Activated naive CD4-positive, alpha-beta T cell treated with anti-CD3 and anti-CD28 coated beads for 36 hours (primary cell): ENCODE measurements at regions not wholly inside any gene's neighbourhood (a gene's known extent, or its start where the extent isn't known, plus 50 kb on each side); places are given as distances from the start of the nearest gene placed in this dataset.

ENCODE experiments used
- CTCF ChIA-PET: fragments of 350-600 bp; sonication (Branson Sonifier 250); formaldehyde crosslinking; loops from one replicate; lab custom pipeline; 2021; ENCODE audit warnings: antibody characterized with exemption; lab: Charles Lee
- DNase-seq: peaks from one replicate; pipeline ENCODE4 v3.0.0-alpha.2; 2020
- H3K27ac Mint-ChIP-seq: one replicate; pipeline ENCODE4 v1.8.0; 2021; ENCODE audit warnings: mild to moderate bottlenecking, mixed read lengths
- H3K27me3 Mint-ChIP-seq: one replicate; pipeline ENCODE4 v1.8.0; 2021; ENCODE audit warnings: low read depth, mixed read lengths
- H3K36me3 Mint-ChIP-seq: one replicate; pipeline ENCODE4 v1.8.0; 2021; ENCODE audit warnings: low read depth, mixed read lengths
- H3K4me1 Mint-ChIP-seq: one replicate; pipeline ENCODE4 v1.8.0; 2021; ENCODE audit warnings: low read depth, mixed read lengths
- H3K4me3 Mint-ChIP-seq: one replicate; pipeline ENCODE4 v1.8.0; 2021; ENCODE audit warnings: mild to moderate bottlenecking, moderate library complexity, mixed read lengths
- H3K9me3 Mint-ChIP-seq: one replicate; pipeline ENCODE4 v1.8.0; 2021; ENCODE audit warnings: mixed read lengths
- intact Hi-C: fragments of 100-400 bp; cut with micrococcal nuclease; formaldehyde crosslinking; loops from one replicate; pipeline ENCODE4 v1.15.1; 2023

GRCh38 chr2:52821631-52822030 is 946.0 kb upstream of the CHAC2 start:
- no peaks in the 10 kb centered on the region for H3K9me3 Mint-ChIP-seq
- CTCF ChIA-PET = no interaction called here
- H3K4me3 Mint-ChIP-seq = no peak overlapping the region

GRCh38 chr2:52818958-52819357 is 948.6 kb upstream of the CHAC2 start:
- no peaks in the 10 kb centered on the region for H3K9me3 Mint-ChIP-seq
- CTCF ChIA-PET = interaction anchor here (0.6 kb wide), 2 partner anchors 39 to 393 kb away, joined by 3 read pairs; no protein-coding TSS in a partner anchor

More at GRCh38 chr2:52821631-52822030, 946.0 kb upstream of the CHAC2 start:
- no peaks in the 10 kb centered on the region for H3K27me3 Mint-ChIP-seq
- DNase-seq = no peak
- intact Hi-C loops = no loop called here
- no peaks in the 10 kb centered on the region for H3K4me1 Mint-ChIP-seq
- no peak overlapping the region for H3K27ac Mint-ChIP-seq
- no peaks in the 10 kb centered on the region for H3K36me3 Mint-ChIP-seq

GRCh38 chr2:52810460-52810859 is 957.1 kb upstream of the CHAC2 start:
- Mint-ChIP-seq H3K27me3 (no peaks in the 10 kb centered on the region), H3K36me3 (no peaks in the 10 kb centered on the region), H3K27ac (no peak overlapping the region), H3K4me3 (no peak overlapping the region), H3K4me1 (no peaks in the 10 kb centered on the region), H3K9me3 (no peaks in the 10 kb centered on the region)
- no peak for DNase-seq
- CTCF ChIA-PET = no interaction called here
- intact Hi-C loops = no loop called here

More at GRCh38 chr2:52818958-52819357, 948.6 kb upstream of the CHAC2 start:
- H3K27ac Mint-ChIP-seq = no peak overlapping the region
- no peak overlapping the region for H3K4me3 Mint-ChIP-seq
- intact Hi-C loops = no loop called here
- H3K4me1 Mint-ChIP-seq = no peaks in the 10 kb centered on the region
- no peaks in the 10 kb centered on the region for H3K27me3 Mint-ChIP-seq
- no peak for DNase-seq
- H3K36me3 Mint-ChIP-seq = no peaks in the 10 kb centered on the region

DNA sequence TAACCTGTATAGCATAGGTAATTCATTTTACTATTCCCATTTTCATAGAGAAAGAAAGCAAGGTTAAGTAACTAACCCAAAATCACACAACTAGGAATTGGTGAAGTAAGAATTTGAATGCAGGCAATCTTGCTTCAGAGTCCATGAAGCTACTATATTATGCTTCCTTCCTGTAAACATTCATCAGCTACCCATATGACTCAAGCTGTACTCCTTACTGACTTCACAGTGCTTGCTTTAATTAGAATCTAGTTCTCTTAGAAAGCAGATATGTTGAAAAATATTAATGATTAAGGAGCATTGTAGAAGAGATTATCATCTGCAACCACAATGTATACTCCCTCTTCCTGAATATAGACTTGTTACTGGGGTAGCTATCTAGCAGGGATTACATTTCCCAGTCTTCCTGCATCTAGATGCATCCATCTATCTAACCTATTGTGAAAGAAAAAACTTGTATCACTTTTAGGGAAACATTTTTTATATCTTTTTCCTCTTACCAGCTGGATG is 961.6 kb upstream of the CHAC2 start:
- DNase-seq = no peak
- Mint-ChIP-seq H3K4me3 (no peak overlapping the region), H3K27me3 (no peaks in the 10 kb centered on the region), H3K4me1 (no peaks in the 10 kb centered on the region), H3K9me3 (peaks cover 5% of the 10 kb centered on the region), H3K36me3 (no peaks in the 10 kb centered on the region), H3K27ac (no peak overlapping the region)
- CTCF ChIA-PET = no interaction called here
- intact Hi-C loops = no loop called here

DNA sequence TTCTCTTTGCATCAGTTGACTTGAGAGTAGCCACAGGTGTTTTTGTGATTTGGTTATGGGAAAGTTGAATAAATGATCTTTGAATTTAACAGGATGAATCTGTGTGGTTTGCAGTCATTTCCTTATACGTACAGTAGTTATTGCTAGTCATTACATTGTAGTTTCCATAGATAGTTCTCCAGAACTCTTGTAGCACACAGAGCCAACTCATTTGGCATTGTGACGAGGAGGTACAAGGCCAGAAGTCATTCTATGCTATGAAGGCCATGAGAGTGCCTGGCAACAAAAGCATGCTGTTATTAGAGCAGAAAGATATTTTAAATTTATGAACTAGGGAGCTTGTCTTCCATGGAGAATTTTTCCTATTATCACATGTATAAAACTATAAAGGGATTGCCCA is 973.0 kb upstream of the CHAC2 start:
- Mint-ChIP-seq H3K27me3 (no peaks in the 10 kb centered on the region), H3K36me3 (no peaks in the 10 kb centered on the region), H3K4me1 (no peaks in the 10 kb centered on the region), H3K9me3 (peaks cover 2% of the 10 kb centered on the region), H3K27ac (no peak overlapping the region), H3K4me3 (no peak overlapping the region)
- intact Hi-C loops = no loop called here
- CTCF ChIA-PET = no interaction called here
- DNase-seq = no peak

DNA sequence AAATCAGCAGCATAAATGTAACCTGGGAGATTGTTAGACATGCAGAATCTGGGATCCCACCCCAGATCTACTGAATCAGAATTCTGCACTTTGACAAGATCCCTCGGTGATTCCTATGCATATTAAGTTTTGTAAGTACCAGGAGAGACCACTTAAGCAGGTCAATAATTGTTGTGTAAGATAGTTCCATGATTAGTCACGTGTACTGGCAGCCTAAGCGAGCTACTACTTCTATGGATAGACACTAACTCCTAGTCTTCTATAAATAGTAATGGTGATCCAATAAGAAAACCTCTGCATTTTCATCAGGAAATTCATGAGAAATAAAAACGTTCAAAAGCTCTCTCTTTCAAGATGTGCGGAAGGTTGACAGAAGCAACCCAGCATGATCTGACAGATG is 988.2 kb upstream of the CHAC2 start:
- peaks cover 11% of the 10 kb centered on the region for H3K9me3 Mint-ChIP-seq
- no peak for DNase-seq
- no peaks in the 10 kb centered on the region for H3K4me1 Mint-ChIP-seq
- no peaks in the 10 kb centered on the region for H3K27me3 Mint-ChIP-seq
- intact Hi-C loops = no loop called here
- H3K36me3 Mint-ChIP-seq = no peaks in the 10 kb centered on the region
- CTCF ChIA-PET = no interaction called here
- no peak overlapping the region for H3K27ac Mint-ChIP-seq
- no peak overlapping the region for H3K4me3 Mint-ChIP-seq

- Mint-ChIP-seq H3K4me1 (no peaks in the 10 kb centered on the region), H3K27me3 (no peaks in the 10 kb centered on the region), H3K4me3 (no peak overlapping the region), H3K9me3 (peaks cover 11% of the 10 kb centered on the region), H3K36me3 (no peaks in the 10 kb centered on the region), H3K27ac (no peak overlapping the region)
- intact Hi-C loops = no loop called here
- CTCF ChIA-PET = no interaction called here
- DNase-seq = no peak
Measured at GRCh38 chr2:52776571-52776970, 991.0 kb upstream of the CHAC2 start.

GRCh38 chr2:52775674-52776073 is 991.9 kb upstream of the CHAC2 start:
- intact Hi-C loops = no loop called here
- Mint-ChIP-seq H3K4me3 (no peak overlapping the region), H3K36me3 (no peaks in the 10 kb centered on the region), H3K27ac (no peak overlapping the region), H3K27me3 (no peaks in the 10 kb centered on the region), H3K9me3 (peaks cover 8% of the 10 kb centered on the region), H3K4me1 (no peaks in the 10 kb centered on the region)
- no peak for DNase-seq
- CTCF ChIA-PET = no interaction called here

- intact Hi-C loops = no loop called here
- no peaks in the 10 kb centered on the region for H3K36me3 Mint-ChIP-seq
- H3K4me1 Mint-ChIP-seq = no peaks in the 10 kb centered on the region
- CTCF ChIA-PET = interaction anchor here (0.6 kb wide), 1 partner anchor 185 kb away, joined by 3 read pairs; no protein-coding TSS in a partner anchor
- no peak overlapping the region for H3K27ac Mint-ChIP-seq
- no peak for DNase-seq
- no peaks in the 10 kb centered on the region for H3K27me3 Mint-ChIP-seq
- no peak overlapping the region for H3K4me3 Mint-ChIP-seq
- peaks cover 13% of the 10 kb centered on the region for H3K9me3 Mint-ChIP-seq
Measured at GRCh38 chr2:52765735-52766134, 1001.9 kb upstream of the CHAC2 start.

- Mint-ChIP-seq H3K36me3 (no peaks in the 10 kb centered on the region), H3K4me1 (no peaks in the 10 kb centered on the region), H3K9me3 (peaks cover 10% of the 10 kb centered on the region), H3K27ac (no peak overlapping the region), H3K27me3 (no peaks in the 10 kb centered on the region), H3K4me3 (no peak overlapping the region)
- intact Hi-C loops = no loop called here
- CTCF ChIA-PET = no interaction called here
- no peak for DNase-seq
Measured at GRCh38 chr2:52749764-52750163, 1017.8 kb upstream of the CHAC2 start.

DNA sequence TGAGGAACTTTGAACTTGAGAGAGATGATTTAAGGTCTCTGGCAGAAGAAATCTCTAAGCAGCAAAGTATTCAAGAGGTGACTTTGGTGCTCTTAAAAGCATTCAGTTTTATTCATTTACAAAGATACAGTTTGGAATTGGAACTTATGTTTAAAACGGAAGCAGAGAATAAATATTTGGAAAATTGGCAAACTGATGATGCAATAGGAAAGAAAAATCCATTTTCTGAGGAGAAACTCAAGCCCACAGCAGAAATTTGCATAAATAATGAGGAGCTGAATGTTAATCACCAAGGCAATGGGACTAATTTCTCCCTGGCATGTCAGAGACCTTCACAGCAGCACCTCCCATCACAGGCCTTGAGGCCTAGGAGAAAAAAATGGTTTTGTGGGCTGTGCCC is 1022.5 kb upstream of the CHAC2 start:
- H3K27ac Mint-ChIP-seq = no peak overlapping the region
- no peaks in the 10 kb centered on the region for H3K36me3 Mint-ChIP-seq
- H3K27me3 Mint-ChIP-seq = no peaks in the 10 kb centered on the region
- no peak overlapping the region for H3K4me3 Mint-ChIP-seq
- H3K4me1 Mint-ChIP-seq = no peaks in the 10 kb centered on the region
- intact Hi-C loops = no loop called here
- peaks cover 6% of the 10 kb centered on the region for H3K9me3 Mint-ChIP-seq
- CTCF ChIA-PET = no interaction called here
- no peak for DNase-seq

GRCh38 chr2:52732849-52733395 is 1034.7 kb upstream of the CHAC2 start:
- Mint-ChIP-seq H3K9me3 (peaks cover 6% of the 10 kb centered on the region), H3K27me3 (no peaks in the 10 kb centered on the region), H3K27ac (no peak overlapping the region), H3K4me1 (no peaks in the 10 kb centered on the region), H3K4me3 (no peak overlapping the region), H3K36me3 (no peaks in the 10 kb centered on the region)
- intact Hi-C loops = no loop called here
- CTCF ChIA-PET = no interaction called here
- DNase-seq = no peak

- H3K4me1 Mint-ChIP-seq = no peaks in the 10 kb centered on the region
- no peaks in the 10 kb centered on the region for H3K27me3 Mint-ChIP-seq
- H3K27ac Mint-ChIP-seq = no peak overlapping the region
- no peaks in the 10 kb centered on the region for H3K36me3 Mint-ChIP-seq
- CTCF ChIA-PET = no interaction called here
- H3K4me3 Mint-ChIP-seq = no peak overlapping the region
- H3K9me3 Mint-ChIP-seq = peaks cover 7% of the 10 kb centered on the region
- DNase-seq = no peak
- intact Hi-C loops = no loop called here
Measured at GRCh38 chr2:52724585-52724984, 1043.0 kb upstream of the CHAC2 start.
